HG03139 (cell line): ENCODE measurements at regions not wholly inside any gene's neighbourhood (a gene's known extent, or its start where the extent isn't known, plus 50 kb on each side); places are given as distances from the start of the nearest gene placed in this dataset.
"Not testable (repeated sequence)": the region's sequence is repeated elsewhere in the genome, so short reads cannot be mapped to it uniquely, and the experiment has no call there.

Source experiments
- ATAC-seq: cut with Tn5 transposase; IDR thresholded peaks from one replicate; pipeline ENCODE4 v1.9.1; 2021; ENCODE audit not compliant: unreplicated experiment

- no peak for ATAC-seq
Observed at GRCh38 chr7:66535414-66536329, 93.0 kb upstream of the KCTD7 start.

GRCh38 chr7:66537380-66537779 is 91.3 kb upstream of the KCTD7 start:
- ATAC-seq = no peak

- no peak for ATAC-seq
Observed at GRCh38 chr7:66537876-66538275, 90.8 kb upstream of the KCTD7 start.

- no peak for ATAC-seq
Observed at GRCh38 chr7:66539264-66539623, 89.4 kb upstream of the KCTD7 start.

- ATAC-seq = no peak
Observed at GRCh38 chr7:66539902-66540375, 88.7 kb upstream of the KCTD7 start.

GRCh38 chr7:66542049-66542448 is 86.6 kb upstream of the KCTD7 start:
- ATAC-seq = no peak

- no peak for ATAC-seq
Observed at GRCh38 chr7:66542528-66543269, 86.0 kb upstream of the KCTD7 start.

- no peak for ATAC-seq
Observed at GRCh38 chr7:66549466-66549865, 79.2 kb upstream of the KCTD7 start.

- no peak for ATAC-seq
Observed at GRCh38 chr7:66553001-66553400, 75.7 kb upstream of the KCTD7 start.

GRCh38 chr7:66553675-66554074 is 75.0 kb upstream of the KCTD7 start:
- ATAC-seq = not testable (repeated sequence)

GRCh38 chr7:66554291-66554690 is 74.4 kb upstream of the KCTD7 start:
- ATAC-seq = not testable (repeated sequence)

- not testable (repeated sequence) for ATAC-seq
Observed at GRCh38 chr7:66554842-66555430, 73.7 kb upstream of the KCTD7 start.

GRCh38 chr7:66556177-66556548 is 72.5 kb upstream of the KCTD7 start:
- ATAC-seq = no peak

GRCh38 chr7:66556549-66557213 is 72.0 kb upstream of the KCTD7 start:
- ATAC-seq = no peak

- peak; percentile 71 for ATAC-seq
Observed at GRCh38 chr7:66557214-66558200, 71.2 kb upstream of the KCTD7 start.

GRCh38 chr7:66558201-66558641 is 70.5 kb upstream of the KCTD7 start:
- ATAC-seq = no peak

GRCh38 chr7:66558660-66559465 is 69.8 kb upstream of the KCTD7 start:
- no peak for ATAC-seq

GRCh38 chr7:66564045-66564444 is 64.6 kb upstream of the KCTD7 start:
- ATAC-seq = no peak

- not testable (repeated sequence) for ATAC-seq
Observed at GRCh38 chr7:66570179-66570578, 58.5 kb upstream of the KCTD7 start.
